Lower leg skin (tissue), 3 donors: ENCODE measurements at regions not wholly inside any gene's neighbourhood (a gene's known extent, or its start where the extent isn't known, plus 50 kb on each side); places are given as distances from the start of the nearest gene placed in this dataset.

Experiments used
- POLR2A ChIP-seq, 2 donors: fragments of 450-650 bp; IDR thresholded peaks; one replicate each; pipeline ENCODE4 v1.6.1; 2016 to 2017; ENCODE audit warnings: antibody characterized with exemption in 2 of 2, mild to moderate bottlenecking in 1 of 2, moderate library complexity in 1 of 2
- TF ChIP-seq, protein P1 (sequence below), 3 donors: fragments of 450-650 bp; IDR thresholded peaks; one replicate each; pipeline ENCODE4 v1.5.1; 2016; ENCODE audit warnings: antibody characterized with exemption in 3 of 3, mild to moderate bottlenecking in 3 of 3, moderate library complexity in 2 of 3

DNA sequence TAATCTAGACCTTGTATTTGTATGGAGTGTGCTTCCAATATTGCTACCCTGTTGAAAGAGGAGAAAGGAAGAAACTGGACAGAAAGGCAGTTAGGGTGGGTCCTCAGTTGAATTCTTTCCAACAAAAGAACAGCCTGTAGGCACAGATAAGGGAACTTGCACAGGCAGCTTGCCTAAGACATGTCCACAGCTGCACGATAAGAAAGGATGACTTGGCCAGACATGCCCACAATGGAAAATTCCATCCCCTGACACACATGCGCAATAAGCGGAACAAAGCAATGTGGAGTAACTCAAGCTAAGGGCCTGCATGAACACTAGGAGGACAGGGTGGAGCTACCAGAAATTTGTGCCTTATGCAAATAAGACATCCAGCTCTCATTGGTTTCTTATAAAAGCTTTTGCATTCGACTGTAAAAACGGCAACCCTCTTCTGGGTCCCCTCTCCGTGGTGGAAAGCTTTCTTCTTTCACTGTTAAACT lies 1084.7 kb upstream of the NXPH2 start:
- TF ChIP-seq, protein P1, sequence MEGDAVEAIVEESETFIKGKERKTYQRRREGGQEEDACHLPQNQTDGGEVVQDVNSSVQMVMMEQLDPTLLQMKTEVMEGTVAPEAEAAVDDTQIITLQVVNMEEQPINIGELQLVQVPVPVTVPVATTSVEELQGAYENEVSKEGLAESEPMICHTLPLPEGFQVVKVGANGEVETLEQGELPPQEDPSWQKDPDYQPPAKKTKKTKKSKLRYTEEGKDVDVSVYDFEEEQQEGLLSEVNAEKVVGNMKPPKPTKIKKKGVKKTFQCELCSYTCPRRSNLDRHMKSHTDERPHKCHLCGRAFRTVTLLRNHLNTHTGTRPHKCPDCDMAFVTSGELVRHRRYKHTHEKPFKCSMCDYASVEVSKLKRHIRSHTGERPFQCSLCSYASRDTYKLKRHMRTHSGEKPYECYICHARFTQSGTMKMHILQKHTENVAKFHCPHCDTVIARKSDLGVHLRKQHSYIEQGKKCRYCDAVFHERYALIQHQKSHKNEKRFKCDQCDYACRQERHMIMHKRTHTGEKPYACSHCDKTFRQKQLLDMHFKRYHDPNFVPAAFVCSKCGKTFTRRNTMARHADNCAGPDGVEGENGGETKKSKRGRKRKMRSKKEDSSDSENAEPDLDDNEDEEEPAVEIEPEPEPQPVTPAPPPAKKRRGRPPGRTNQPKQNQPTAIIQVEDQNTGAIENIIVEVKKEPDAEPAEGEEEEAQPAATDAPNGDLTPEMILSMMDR (IDR thresholded peaks at IDR 0.05): no peak
- no peak for TF ChIP-seq POLR2A (IDR thresholded peaks at IDR 0.05)
